Stimulated activated CD4-positive, alpha-beta T cell treated with anti-CD3 and anti-CD28 coated beads, Interleukin-4, amount 100 ng/mL, for 24 hours (primary cell): ENCODE measurements at regions not wholly inside any gene's neighbourhood (a gene's known extent, or its start where the extent isn't known, plus 50 kb on each side); places are given as distances from the start of the nearest gene placed in this dataset.

Source experiments
- DNase-seq: peaks from one replicate; pipeline ENCODE4 v3.0.0-alpha.2; 2020

DNA sequence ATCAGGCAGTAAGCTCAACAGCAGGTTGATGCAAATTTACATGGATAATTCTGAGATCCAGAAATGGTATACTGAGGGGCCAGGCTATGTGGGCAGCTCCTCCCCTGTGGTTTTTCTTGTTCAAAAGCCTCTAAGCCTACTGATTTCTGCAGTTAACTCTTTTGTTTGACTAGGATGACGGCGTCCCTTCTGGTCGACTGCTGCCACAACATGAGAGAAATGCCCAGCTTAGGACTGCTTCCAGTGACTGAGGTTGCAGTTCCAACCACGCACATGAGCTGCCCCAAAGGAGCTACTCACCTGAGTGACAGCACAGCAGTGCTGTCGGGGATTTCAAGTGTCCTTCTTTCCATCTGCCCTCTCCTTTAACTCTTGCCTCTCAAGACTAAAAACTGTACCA, 973.0 kb upstream of the GHITM start:
- DNase-seq = no peak

DNA sequence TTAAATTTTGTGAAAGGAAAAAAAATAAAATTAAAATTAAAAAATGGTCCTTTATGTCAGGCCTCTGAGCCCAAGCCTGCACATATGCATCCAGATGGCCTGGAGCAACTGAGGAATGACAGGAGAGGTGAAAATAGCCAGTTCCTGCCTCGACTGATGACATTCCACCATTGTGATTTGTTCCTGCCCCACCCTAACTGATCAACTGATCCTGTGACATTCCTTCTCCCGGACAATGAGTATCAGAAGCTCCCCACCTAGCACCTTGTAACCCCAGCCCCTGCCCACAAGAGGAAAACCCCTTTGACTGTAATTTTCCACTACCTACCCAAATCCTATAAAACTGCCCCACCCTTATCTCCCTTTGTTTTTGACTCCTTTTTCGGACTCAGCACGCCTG, 972.2 kb upstream of the GHITM start:
- no peak for DNase-seq

DNA sequence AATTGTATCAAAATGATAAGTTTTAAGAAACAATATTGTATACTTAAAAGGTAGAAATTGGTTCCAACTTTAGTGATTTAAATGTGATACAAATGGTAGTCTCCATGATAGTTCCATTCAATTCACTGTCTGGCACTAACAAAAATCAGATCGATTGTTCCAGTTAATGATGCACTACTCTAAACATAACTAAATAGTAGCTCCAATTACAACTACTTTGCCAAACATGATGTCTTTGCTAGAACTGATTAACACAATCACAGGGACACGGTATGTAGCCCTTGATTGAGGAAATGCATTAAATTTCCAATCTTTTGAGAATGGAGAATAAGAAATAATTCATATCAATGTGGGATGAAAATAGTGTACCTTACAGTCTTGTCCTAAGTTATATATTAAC, 962.4 kb upstream of the GHITM start:
- no peak for DNase-seq

DNA sequence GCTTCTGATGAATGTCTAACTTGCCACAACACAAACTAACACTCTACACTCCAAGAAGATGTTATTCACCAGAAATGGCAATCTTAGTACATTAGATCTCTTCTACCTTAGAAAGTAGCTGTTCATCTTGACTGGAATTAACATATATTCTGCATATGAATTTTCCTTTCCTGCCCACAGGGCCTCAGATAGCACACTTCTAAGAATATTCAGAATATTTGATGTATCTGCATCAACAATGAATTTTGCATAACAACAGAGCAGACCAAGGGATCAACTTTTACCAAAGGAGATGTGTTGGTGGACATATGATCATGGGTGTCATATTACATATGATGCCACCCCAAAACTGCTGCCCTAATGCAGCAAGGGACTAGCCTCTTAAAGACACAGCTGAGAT, 960.8 kb upstream of the GHITM start:
- DNase-seq = no peak

DNA sequence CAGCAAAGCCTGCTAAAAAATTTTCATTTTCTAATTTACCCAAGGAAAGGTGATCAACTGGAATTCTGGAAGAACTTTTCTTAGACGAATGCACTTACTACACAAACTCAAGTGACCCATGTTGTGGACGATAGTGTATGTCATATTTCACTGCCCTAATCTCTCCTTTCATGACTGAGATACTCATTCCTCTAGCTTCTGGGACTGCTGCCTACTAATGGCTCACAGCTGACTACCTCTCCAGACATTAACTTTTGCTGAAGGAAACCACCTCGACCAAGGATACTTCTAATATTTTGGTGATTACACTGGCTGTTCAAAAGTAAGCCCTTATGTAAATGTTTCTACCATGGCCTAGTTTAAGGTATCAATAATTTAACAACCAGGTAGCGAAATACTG, 959.9 kb upstream of the GHITM start:
- DNase-seq = no peak

DNA sequence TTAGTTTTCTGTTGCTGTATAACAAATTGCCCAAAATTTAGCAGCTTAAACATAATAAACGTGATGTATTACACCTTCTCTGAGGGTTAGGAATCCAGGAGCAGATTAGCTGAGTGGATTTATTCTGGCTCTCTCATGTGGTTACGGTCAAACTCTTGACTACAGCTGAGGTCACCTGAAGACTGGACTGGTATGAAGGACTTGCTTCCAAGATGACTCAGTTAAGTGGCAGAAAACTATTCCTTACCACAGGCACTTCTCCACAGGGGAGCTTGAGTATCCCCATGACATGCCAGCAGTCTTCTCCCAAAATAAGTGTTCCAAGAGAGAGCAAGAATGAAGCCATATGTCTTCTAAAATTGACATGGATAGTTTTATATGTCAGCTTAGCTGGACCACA, 957.2 kb upstream of the GHITM start:
- DNase-seq = no peak

DNA sequence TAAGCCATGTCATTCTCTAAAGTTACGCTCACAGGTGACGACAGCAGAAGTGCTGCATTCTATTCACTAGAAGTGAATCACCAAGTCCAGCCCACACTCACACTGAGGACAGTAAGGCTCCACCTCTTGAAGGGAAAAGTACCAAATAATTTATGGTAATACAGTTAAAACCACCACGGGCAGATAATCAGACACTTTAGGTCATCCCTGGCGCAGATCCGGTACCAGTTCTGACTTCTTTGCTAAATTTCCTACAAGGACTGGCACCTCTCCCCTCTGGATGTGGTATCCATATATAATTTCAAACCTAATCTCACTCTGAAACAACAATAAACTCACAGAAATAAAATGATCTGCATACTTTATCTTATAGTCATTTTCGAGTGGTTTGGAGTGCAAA, 954.7 kb upstream of the GHITM start:
- DNase-seq = no peak

DNA sequence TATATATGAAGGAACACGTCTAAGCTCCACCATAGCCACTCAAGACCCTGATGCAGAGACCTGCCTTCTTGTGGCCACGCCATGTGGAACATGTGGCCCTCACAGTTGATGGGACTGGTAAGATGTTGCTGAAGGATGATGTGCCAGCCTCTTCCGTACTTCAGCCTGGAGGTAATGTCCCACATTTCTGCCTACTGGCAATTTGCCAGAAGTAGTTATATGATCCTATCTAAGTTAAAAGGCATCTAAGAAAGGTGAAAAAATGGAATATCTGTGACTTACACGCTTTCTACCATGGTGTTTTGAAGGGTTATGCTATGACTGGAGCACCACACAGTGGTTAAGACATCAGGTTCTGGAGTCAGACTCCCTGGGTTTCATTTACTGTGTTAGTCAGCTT, 948.7 kb upstream of the GHITM start:
- no peak for DNase-seq

DNA sequence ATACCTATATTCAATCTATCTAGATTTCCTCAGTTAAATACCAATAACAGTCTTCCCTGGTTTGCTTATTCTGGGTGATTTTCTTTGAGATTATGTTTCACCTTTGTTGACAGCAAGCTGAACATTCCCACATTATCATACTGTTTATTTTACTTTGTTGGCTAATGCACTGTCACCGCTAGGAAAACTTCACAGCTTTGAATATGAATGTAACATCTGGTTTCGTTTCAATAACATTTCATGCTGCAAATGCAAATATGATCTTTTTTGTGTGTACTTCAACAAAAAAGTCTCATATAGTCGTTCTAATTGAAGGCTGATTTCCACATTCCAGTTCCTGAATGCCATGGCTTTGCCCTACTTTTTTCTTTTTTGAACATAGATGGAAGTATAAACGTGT, 946.3 kb upstream of the GHITM start:
- DNase-seq = no peak

DNA sequence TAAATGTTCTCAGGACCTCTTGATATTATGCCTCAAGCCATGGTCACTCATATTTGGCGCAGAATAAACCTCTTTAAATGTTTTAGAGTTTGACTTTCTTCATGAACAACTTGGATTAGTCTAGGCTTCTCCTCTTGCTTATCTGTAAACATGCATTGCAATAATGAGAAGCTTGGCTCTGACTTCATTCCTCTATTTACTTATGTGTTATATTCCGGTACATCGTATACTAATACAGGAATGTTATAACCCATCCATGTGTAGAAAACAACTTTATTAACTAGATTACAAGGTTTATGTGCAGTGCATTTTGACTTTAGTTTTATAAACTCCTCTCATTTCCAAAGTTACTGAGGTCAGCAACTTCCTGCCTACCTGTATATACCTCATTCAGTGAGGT, 944.3 kb upstream of the GHITM start:
- no peak for DNase-seq

DNA sequence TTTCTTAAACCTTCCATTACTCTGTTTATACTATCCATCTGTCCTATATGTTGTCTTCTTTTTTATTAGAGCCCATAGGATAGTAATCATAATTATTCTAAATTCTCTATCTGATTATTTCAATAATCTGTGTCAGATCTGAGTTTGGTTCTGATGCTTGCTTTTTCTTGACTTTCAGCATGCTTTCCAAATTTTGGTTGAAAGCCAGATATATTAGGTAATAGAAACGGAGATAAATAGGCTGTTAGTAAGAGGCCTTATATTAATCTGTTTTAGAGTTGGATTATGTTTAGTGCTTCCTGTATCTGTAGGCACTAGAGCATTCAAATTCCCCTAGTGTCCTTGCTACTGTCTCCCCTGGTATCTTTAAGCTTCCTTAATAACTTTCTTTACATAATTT, 939.9 kb upstream of the GHITM start:
- DNase-seq = no peak

DNA sequence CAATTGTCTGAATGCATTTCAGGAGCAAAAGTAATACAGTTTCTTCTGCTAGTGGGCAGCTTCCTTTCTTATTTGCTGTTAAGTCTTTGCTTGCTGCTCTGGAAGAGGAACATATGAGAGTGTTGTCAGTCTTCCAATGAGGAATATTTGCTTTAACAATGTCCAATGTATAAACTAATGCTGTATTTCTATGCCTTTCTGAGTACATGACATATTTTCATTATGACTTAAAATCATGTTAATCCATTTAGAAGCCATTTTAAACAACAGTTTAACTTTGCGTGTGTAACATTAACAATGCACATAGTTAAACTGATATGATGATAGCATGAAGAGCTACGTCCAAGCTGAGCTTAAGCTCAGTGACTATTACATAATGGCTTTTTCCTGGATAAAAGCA, 933.4 kb upstream of the GHITM start:
- DNase-seq = no peak

DNA sequence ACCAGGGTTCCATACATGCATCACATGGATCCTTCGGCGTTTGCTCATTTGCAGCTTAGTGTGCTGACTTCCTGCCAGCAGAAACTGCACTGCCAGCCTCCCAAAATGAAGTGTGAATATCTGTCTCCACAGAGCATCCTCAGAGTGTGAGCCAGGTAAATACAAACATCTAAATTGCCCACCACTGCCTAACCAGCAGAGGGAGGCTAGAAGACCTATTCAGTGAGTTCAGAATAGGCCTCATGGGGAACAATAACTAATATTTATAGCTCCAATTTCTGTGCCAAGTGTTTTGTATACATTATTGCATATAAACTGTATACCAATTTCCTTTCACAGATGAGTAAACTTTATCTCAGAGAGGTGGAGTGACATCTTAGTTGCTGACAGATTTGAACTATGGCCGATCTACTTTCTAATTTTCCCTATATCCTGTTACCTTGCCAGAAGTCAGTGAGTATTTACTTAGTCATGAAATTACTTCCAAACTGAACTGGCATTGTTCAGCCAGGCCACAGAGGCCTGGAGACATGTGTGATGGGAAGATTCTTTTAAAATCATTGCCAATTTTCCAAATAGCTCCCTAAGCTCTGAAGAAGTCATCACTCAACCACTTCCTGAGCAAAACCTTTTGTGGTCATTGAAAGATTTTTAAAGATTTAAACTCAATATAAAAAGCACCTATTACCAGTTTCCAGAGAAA, 926.5 kb upstream of the GHITM start:
- no peak for DNase-seq

DNA sequence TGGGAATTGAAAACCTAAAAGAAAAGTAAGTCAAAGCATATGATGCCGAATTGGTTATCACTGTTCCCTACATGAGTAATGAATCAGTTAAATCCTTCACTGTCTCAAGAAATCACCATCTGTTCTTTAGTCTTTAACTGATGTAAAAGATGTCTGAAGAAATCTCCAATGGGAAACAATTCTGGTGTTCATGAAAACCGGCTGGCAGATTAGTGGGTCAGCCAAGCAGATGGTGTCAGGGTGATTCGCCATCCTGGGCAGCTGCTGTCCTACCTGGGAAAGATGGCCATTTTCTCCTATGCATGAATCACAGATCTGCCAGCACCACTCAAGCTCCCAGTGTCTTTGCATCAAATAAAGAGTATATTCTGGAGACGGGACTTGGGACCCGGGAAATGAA, 925.2 kb upstream of the GHITM start:
- no peak for DNase-seq

DNA sequence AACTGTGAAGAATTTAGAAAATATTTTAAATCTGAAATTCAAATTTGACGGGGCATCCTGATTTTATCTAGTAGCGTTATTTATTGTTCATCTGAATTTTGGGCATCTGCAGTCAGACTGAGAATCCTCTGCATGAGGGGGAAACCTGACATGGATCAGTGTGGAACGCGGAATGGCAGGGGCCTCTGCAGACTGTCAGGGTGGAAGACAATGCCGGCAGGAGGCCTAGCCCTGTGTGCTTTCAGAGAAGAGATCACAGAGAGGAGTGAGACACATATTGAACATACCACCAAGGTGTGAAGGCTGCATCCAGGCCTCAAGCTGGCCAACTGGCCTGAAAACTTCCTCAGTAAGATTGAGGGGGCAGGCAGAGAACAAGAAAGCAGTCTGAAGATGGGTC, 921.1 kb upstream of the GHITM start:
- DNase-seq = no peak

DNA sequence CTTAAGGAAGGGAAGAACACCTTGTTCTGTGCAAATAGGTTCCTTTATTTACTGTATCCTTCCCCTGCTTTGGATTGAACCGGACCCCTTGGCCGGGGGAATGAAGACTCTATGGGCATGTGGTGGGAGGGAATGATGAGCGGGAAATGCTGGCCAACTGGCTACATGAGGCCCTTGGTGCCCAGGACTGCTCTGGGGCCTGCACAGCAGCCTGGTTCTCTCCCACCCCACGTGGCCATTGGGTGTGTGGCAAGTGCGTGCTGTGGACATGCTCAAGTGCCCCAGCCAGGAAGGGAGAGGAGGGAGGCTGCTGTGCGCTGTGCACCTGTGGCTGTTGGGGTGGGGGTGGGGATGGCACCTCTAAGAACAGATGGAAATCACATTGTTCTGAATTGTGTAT, 917.0 kb upstream of the GHITM start:
- no peak for DNase-seq

DNA sequence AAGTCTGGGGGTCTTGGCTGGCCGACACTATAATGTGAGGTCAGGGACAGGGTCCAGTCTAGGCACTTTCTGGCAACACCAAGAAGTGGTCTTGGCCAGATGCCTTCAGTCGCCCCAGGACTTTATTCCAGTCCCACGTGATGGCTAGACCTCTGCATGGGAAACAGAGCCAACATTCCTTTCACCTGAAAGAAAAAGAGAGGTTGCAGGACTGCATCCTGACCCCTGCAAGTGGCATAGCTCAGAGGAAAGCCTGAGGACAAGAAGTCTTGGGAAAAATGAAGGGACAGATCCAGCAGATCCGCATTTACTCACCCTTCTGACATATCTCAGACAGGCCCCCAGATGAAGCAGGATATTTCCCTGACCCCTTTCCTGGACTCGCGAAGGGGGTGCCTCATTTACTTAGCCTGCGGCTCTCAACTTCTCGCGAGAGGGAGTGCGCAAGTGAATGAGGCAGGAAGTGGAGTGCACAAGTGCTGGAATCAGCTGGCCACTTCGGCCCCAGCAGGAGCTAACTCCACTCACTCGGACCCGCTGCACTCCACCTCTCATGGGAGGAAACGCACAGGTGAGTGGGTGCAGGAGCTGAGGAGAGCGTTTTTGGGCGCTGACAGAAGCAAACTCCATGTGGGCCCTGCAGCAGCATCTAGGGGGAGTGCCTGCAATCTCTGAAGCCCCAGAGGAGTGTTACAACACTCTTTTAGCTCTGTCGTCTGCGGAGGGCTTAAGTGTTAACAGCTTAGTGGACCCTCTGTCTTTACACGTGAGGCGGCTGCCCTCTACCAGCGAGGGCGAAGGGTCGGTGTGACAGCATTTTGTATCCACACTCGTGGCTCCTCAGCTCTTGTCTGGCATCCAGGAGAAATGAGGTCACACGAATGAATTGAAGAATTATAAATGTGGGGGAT, 916.2 kb upstream of the GHITM start:
- no peak for DNase-seq

DNA sequence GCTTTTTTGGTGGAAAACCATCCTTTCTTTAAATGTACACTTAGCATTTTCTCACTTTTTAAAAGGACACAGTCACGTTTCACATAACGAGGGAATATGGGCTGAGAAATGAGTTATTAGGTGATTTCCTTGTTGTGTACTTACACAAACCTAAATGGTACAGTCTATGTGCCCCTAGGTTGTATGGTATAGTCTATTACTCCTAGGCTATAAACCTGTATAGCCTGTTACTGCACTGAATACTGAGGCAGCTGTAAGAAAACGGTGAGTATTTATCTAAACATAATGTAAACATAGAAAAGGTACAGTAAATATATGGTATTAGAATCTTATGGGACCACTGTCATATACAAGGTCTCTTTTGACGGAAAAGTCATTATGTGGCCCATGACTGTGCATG, 913.5 kb upstream of the GHITM start:
- no peak for DNase-seq

DNA sequence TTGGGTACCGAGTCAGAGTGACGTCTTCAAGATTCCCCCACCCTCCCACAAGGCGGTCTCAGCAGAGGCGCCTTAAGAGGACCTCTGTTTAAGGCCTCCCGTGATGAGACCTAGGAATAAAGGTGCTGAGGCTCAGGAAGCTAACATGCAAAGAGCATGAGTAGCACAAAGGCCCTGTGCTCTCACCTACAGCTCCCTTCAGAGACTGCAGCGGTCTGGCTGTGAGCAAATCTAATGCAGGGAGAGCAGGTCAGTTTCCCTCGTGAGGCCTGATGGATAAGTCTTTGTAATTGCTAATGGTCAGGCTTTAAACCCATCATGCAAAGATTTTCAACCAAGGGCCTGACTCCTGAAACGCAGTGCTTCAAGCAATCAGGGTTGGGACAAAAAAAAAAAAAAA, 909.3 kb upstream of the GHITM start:
- DNase-seq = no peak

DNA sequence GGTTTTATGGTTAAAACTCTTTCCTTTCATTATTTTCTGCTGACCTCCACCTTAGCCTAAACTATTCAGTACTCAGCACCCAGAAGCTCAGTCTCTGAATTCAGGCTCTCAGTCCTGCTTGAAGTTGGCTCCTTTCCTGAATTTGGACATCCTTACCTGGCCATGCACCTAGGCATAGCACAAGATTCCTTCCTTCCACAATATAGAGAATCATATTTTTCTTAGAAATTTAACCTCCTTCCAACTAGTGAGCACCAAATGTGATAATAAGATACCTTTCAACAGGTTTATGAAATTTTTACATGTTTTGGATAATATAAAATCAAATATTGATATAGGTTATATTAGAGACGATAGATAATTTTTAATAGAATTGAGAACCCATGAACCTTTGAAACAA, 905.6 kb upstream of the GHITM start:
- no peak for DNase-seq

DNA sequence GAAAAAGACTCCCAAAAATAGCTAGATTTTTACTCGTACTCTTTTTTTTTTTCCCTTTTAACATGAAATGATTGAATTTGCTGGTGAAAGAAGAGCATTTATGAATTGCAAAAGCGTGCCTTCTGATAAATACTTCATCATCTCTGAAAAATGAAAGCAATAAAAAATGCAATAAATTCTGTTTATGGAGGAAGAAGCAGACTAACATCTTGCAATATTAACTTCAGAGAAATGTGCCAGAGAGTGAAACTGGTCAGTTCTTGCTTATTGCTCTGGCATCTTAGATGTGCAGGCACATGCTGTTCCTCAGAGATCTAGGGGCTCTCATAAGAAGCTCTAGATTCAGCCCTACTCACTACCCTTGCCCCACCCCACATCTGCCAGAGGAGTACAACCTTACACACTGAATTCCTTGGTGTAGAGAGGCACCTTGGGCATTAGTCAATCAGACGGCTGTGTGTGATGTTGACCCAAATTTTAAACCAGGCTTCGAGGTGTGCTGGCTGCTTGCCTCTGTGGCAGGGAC, 891.1 kb upstream of the GHITM start:
- no peak for DNase-seq

DNA sequence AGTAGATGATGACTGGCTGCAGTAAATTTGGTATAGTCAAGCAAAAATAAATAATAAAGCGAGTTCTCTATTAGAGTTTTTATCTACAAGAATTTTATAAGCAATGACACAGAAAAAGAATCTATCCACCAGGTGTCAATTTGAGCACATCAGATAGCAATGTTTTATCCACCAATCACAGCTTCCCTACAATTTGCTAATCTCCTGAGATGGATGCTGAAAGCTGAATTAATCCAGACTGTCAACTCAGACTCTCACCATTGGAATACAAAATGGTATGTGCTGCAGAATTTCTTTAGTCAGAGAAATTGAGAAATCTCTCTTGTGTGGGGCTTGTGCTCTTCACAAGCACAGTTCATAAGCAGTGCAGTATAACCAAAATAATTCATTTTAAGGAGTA, 888.9 kb upstream of the GHITM start:
- no peak for DNase-seq

DNA sequence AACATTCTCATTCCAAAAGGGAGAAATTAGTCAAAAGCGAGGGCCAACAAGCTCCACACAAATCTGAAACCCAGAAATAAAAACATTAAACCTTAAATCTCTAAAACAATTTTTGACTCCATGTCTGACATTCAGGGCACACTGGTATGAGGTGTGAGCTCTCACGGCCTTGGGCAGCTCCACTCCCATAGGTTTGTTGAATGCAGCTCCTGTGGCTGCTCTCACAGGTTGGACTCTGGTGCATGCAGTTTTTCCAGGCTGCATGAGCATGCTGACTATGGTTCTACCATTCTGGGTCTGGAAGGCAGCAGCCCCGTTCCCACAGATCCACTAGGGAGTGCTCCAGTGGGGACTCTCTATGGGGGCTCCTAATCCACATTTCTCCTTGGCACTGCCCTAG, 887.1 kb upstream of the GHITM start:
- no peak for DNase-seq

DNA sequence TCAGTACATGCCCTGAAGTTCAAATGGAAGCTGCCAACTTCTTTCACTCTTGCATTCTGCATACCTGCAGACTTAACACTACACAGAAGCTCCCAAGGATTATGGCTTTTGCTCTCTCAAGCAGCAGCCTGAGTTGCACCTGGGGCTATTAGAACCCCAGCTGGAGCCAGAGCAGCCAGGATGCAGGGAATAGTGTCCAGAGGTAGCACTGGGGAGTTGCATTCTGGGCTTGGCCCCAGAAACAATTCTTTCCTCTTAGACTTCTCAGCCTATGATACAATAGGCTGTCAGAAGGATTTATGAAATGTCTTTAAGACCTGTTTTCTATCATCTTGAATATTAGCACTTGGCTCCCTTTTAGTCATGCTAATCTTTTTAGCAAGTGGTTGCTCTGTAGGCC, 886.7 kb upstream of the GHITM start:
- no peak for DNase-seq
